PC-3 (cell line): ENCODE measurements at regions not wholly inside any gene's neighbourhood (a gene's known extent, or its start where the extent isn't known, plus 50 kb on each side); places are given as distances from the start of the nearest gene placed in this dataset.

Source experiments
- ATAC-seq: fragments of 200-7000 bp; cut with Tn5 transposase; 2 replicates; pipeline ENCODE4 v1.9.1; 2020; ENCODE audit warnings: mild to moderate bottlenecking, moderate library complexity
- BruUV-seq: library from RNA; stranded (reverse); fragments of 400-500 nt; replicated peaks from 2 replicates; lab custom pipeline; 2021; lab: Mats Ljungman, UMichigan
- CTCF ChIA-PET: fragments of 300-600 bp; sonication (Branson Sonifier 250); formaldehyde crosslinking; loops from one replicate; lab custom pipeline; 2022; ENCODE audit warnings: antibody characterized with exemption; lab: Charles Lee
- POLR2A ChIA-PET: fragments of 300-600 bp; sonication (Branson Sonifier 250); formaldehyde crosslinking; loops from one replicate; lab custom pipeline; 2022; ENCODE audit warnings: antibody characterized with exemption; ENCODE audit not compliant: unreplicated experiment; lab: Charles Lee
- DNase-seq: peaks from one replicate; pipeline ENCODE4 v3.0.0-alpha.2; 2015
- H2AFZ ChIP-seq: fragments of 300-600 bp; sonication (generic); 2 replicates; pipeline ENCODE4 v1.6.0; 2016; ENCODE audit warnings: antibody characterized with exemption, low read length
- H3F3A ChIP-seq: fragments of 300-600 bp; sonication (generic); one replicate; pipeline ENCODE4 v1.6.0; 2017; ENCODE audit warnings: antibody characterized with exemption, low read length, control low read depth, mild to moderate bottlenecking; ENCODE audit not compliant: unreplicated experiment
- H3K27ac ChIP-seq: fragments of 300-600 bp; sonication (generic); 2 replicates; pipeline ENCODE4 v1.5.1; 2016; ENCODE audit warnings: mild to moderate bottlenecking, low read length
- H3K27me3 ChIP-seq: fragments of 300-600 bp; sonication (generic); 2 replicates; pipeline ENCODE4 v1.6.1; 2016; ENCODE audit warnings: low read length, mixed read lengths
- H3K36me3 ChIP-seq: fragments of 300-600 bp; sonication (generic); 2 replicates; pipeline ENCODE4 v1.6.1; 2016; ENCODE audit warnings: low read depth, mixed run types, low read length, mixed read lengths
- H3K4me1 ChIP-seq: fragments of 300-600 bp; sonication (generic); 2 replicates; pipeline ENCODE4 v1.5.1; 2016; ENCODE audit warnings: low read length; ENCODE audit not compliant: insufficient read depth
- H3K4me2 ChIP-seq: fragments of 300-600 bp; sonication (generic); 2 replicates; pipeline ENCODE4 v1.6.0; 2016; ENCODE audit warnings: low read length
- H3K4me3 ChIP-seq: fragments of 300-600 bp; sonication (generic); 2 replicates; pipeline ENCODE4 v1.5.1; 2016; ENCODE audit warnings: mild to moderate bottlenecking, low read length, mixed read lengths
- H3K79me2 ChIP-seq: fragments of 300-600 bp; sonication (generic); 2 replicates; pipeline ENCODE4 v1.6.1; 2017; ENCODE audit warnings: low read length, mixed read lengths
- H3K9ac ChIP-seq: fragments of 300-600 bp; sonication (generic); 2 replicates; pipeline ENCODE4 v1.6.0; 2016; ENCODE audit warnings: mild to moderate bottlenecking, low read length
- H3K9me2 ChIP-seq: fragments of 300-600 bp; sonication (generic); replicated peaks from 2 replicates; pipeline ENCODE4 v1.6.1; 2016; ENCODE audit warnings: mixed run types, low read length, mixed read lengths
- H3K9me3 ChIP-seq: fragments of 300-600 bp; sonication (generic); 2 replicates; pipeline ENCODE4 v1.6.1; 2016; ENCODE audit warnings: low read length, mixed read lengths
- H4K20me1 ChIP-seq: fragments of 300-600 bp; sonication (generic); 2 replicates; pipeline ENCODE4 v1.6.1; 2016; ENCODE audit warnings: low read length, mixed read lengths
- CTCF ChIP-seq: fragments of 300-600 bp; sonication (generic); conservative IDR thresholded peaks from 2 replicates; pipeline ENCODE4 v1.5.1; 2017; ENCODE audit warnings: antibody characterized with exemption, low read depth, mild to moderate bottlenecking, low read length
- EZH2 ChIP-seq: fragments of 300-600 bp; sonication (generic); IDR thresholded peaks from one replicate; pipeline ENCODE4 v1.6.1; 2017; ENCODE audit warnings: antibody characterized with exemption, mild to moderate bottlenecking, low read length; ENCODE audit not compliant: unreplicated experiment
- EZH2phosphoT487 ChIP-seq: fragments of 300-600 bp; sonication (generic); IDR thresholded peaks from 2 replicates; pipeline ENCODE4 v1.6.1; 2018; ENCODE audit warnings: mild to moderate bottlenecking, antibody characterized with exemption, low read length, borderline replicate concordance
- intact Hi-C: fragments of 100-400 bp; cut with micrococcal nuclease; formaldehyde crosslinking; loops from 2 replicates; pipeline ENCODE4 v1.9.0; 2023

GRCh38 chr12:90770861-90771260 is 184.1 kb downstream of the CCER1 start:
- H3K4me1 ChIP-seq, result no peaks in the 10 kb centered on the region
- H3K4me2 ChIP-seq, result no peak overlapping the region
- intact Hi-C loops, result no loop called here
- H3K4me3 ChIP-seq, result no peak overlapping the region
- DNase-seq (peak; percentile 29), ATAC-seq (peak; percentile 77)
- H3K9ac ChIP-seq, result no peak overlapping the region
- no peaks in the 10 kb centered on the region for H3K79me2 ChIP-seq
- H3K9me3 ChIP-seq, result no peaks in the 10 kb centered on the region
- no peak overlapping the region for H3K27ac ChIP-seq
- no TSS peak for BruUV-seq
- no peak overlapping the region for H2AFZ ChIP-seq
- TF ChIP-seq EZH2 (no peak), CTCF (no peak), EZH2phosphoT487 (no peak)
- ChIA-PET POLR2A (no interaction called here), CTCF (no interaction called here)
- H3K36me3 ChIP-seq, result no peaks in the 10 kb centered on the region
- H4K20me1 ChIP-seq, result no peaks in the 10 kb centered on the region
- no peaks in the 10 kb centered on the region for H3K9me2 ChIP-seq
- H3K27me3 ChIP-seq, result no peaks in the 10 kb centered on the region
- H3F3A ChIP-seq, result no peaks in the 10 kb centered on the region

- POLR2A ChIA-PET, result no interaction called here
- intact Hi-C loops, result no loop called here
- CTCF ChIA-PET, result interaction anchor here (0.8 kb wide), 1 partner anchor 187 kb away, joined by 3 read pairs; no protein-coding TSS in a partner anchor
These were observed 197.0 kb downstream of the CCER1 start for GRCh38 chr12:90757957-90758356.

More at GRCh38 chr12:90757957-90758356, 197.0 kb downstream of the CCER1 start:
- H3K9me3 ChIP-seq, result no peaks in the 10 kb centered on the region
- DNase-seq, result no peak
- no peaks in the 10 kb centered on the region for H3K4me1 ChIP-seq
- H4K20me1 ChIP-seq, result no peaks in the 10 kb centered on the region
- no peak for ATAC-seq
- H3F3A ChIP-seq, result no peaks in the 10 kb centered on the region
- H3K27me3 ChIP-seq, result no peaks in the 10 kb centered on the region
- no peaks in the 10 kb centered on the region for H3K79me2 ChIP-seq
- no peaks in the 10 kb centered on the region for H3K9me2 ChIP-seq
- no peak overlapping the region for H3K4me3 ChIP-seq
- no peak overlapping the region for H3K27ac ChIP-seq
- H2AFZ ChIP-seq, result no peak overlapping the region
- TF ChIP-seq EZH2 (no peak), EZH2phosphoT487 (no peak), CTCF (no peak)
- no peaks in the 10 kb centered on the region for H3K36me3 ChIP-seq
- H3K4me2 ChIP-seq, result no peak overlapping the region
- no TSS peak for BruUV-seq
- no peak overlapping the region for H3K9ac ChIP-seq
